Bronchial epithelial cell (primary cell): ENCODE measurements at regions not wholly inside any gene's neighbourhood (a gene's known extent, or its start where the extent isn't known, plus 50 kb on each side); places are given as distances from the start of the nearest gene placed in this dataset.

Experiments used
- DNase-seq: peaks from one replicate; pipeline ENCODE4 v3.0.0-alpha.2; 2010; ENCODE audit warnings: low read depth
- FAIRE-seq: peaks from 2 replicates; lab custom pipeline; 2011; peaks lifted over from hg19 to GRCh38; lab: Jason Lieb, UNC
- H3K27me3 ChIP-seq: 2 replicates; pipeline ENCODE4 v1.5.1; 2011; ENCODE audit warnings: low read length; ENCODE audit not compliant: control insufficient read depth, insufficient read depth
- H3K36me3 ChIP-seq: 2 replicates; pipeline ENCODE4 v1.5.1; 2011; ENCODE audit warnings: low read length; ENCODE audit not compliant: control insufficient read depth, insufficient read depth
- H3K4me3 ChIP-seq: 2 replicates; pipeline ENCODE4 v1.5.1; 2011; ENCODE audit warnings: mild to moderate bottlenecking, low read depth, low read length, control low read depth
- TF ChIP-seq, protein P1 (sequence below): IDR thresholded peaks from 2 replicates; pipeline ENCODE4 v1.5.1; 2011; ENCODE audit warnings: mild to moderate bottlenecking, moderate library complexity, low read length, control low read depth, inconsistent platforms; ENCODE audit not compliant: insufficient read depth, severe bottlenecking

DNA sequence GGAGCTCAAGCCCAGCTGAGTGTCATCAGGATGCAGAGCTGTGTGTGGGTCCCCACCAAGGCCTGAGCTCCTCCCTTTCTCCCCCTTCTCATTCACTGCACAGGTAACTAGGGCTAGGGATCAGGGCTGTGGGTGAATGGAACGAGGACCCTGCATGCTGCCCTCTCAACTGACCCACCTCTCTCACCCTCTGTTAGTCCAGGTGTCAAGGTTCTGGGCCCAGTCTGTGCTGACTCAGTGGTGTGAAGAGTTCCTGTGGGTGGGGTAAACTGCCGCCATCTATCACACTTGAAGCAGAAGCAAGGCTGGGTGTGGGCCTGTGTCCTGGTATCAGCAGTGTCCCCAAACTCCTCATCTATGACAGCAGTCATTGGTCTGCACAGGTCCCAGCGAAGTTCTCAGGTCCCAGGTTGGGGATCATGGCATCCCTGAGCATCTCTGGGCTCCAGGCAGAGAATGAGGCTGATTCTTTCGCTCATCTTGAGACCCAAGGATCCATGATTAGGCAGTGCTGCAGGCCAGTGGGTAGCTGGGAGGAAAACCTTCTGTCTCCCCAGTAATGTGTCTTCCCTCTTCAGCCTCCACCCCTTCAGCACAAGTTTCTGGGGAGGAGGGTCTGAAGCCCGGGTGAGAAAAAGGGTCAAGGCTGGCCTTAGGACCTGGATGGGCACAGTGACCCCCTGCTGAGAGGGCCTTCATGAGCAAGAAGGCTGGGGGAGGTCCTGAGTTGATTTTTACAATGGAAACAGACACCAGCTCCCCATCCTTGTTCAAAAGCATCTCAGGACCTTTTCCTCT, 109.8 kb downstream of the ZNF280B start:
- FAIRE-seq: no peak
- DNase-seq: no peak
- Histone ChIP-seq H3K36me3 (no peaks in the 10 kb centered on the region), H3K27me3 (peaks cover 4% of the 10 kb centered on the region), H3K4me3 (no peak overlapping the region)
- TF ChIP-seq, protein P1, sequence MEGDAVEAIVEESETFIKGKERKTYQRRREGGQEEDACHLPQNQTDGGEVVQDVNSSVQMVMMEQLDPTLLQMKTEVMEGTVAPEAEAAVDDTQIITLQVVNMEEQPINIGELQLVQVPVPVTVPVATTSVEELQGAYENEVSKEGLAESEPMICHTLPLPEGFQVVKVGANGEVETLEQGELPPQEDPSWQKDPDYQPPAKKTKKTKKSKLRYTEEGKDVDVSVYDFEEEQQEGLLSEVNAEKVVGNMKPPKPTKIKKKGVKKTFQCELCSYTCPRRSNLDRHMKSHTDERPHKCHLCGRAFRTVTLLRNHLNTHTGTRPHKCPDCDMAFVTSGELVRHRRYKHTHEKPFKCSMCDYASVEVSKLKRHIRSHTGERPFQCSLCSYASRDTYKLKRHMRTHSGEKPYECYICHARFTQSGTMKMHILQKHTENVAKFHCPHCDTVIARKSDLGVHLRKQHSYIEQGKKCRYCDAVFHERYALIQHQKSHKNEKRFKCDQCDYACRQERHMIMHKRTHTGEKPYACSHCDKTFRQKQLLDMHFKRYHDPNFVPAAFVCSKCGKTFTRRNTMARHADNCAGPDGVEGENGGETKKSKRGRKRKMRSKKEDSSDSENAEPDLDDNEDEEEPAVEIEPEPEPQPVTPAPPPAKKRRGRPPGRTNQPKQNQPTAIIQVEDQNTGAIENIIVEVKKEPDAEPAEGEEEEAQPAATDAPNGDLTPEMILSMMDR: no peak

DNA sequence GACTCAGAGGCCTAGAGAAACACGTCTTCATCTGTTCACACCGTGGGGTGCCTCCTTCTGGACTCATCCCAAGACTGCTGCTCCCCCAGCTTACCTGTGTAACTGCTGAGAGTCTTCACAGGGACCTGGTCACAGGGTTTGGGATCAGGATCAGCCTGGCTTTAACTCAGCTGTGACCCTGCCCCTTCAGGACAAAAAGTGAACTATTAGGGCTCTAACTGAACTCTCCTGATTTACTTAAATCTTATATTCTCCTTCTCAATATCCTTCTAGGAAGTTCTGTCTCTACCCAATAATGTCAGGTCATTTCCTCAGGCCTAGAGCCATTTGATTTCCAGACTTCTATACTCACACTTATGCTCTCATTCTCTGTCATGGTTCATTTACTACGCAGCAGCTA, 108.4 kb downstream of the ZNF280B start:
- TF ChIP-seq, protein P1: no peak
- Histone ChIP-seq H3K27me3 (peaks cover 4% of the 10 kb centered on the region), H3K36me3 (no peaks in the 10 kb centered on the region), H3K4me3 (no peak overlapping the region)
- FAIRE-seq (no peak), DNase-seq (no peak)

GRCh38 chr22:22400964-22401363, 107.6 kb downstream of the ZNF280B start:
- TF ChIP-seq, protein P1: no peak
- Histone ChIP-seq H3K36me3 (no peaks in the 10 kb centered on the region), H3K4me3 (no peak overlapping the region), H3K27me3 (peaks cover 3% of the 10 kb centered on the region)
- no peak for DNase-seq
- FAIRE-seq: no peak

- peak; percentile 85 for FAIRE-seq
These were observed 107.2 kb downstream of the ZNF280B start for GRCh38 chr22:22401381-22401780.

DNA sequence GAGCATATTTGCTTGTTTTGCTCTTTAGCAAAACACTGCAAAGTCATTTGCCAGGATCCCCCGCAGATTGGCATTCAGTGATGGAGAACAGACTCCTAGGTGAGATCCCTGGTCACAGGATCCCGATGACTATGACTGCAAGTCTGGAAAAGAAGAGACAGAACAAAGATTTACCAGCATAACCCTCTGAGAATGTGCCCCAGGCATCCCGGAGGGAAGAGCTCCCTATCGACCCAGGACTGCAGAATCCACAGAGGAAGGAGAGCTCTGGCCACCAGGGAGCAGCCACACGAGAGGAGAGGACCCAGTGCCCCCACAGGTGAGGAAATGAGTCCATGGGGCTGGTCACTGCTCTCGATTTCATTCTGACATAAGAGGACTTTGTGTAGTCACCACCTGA, 105.2 kb downstream of the ZNF280B start:
- TF ChIP-seq, protein P1: no peak
- FAIRE-seq (peak; percentile 92), DNase-seq (no peak)
- H3K4me3 ChIP-seq: no peak overlapping the region
- peaks cover 3% of the 10 kb centered on the region for H3K27me3 ChIP-seq
- H3K36me3 ChIP-seq: no peaks in the 10 kb centered on the region

More at GRCh38 chr22:22401381-22401780, 107.2 kb downstream of the ZNF280B start:
- TF ChIP-seq, protein P1: no peak
- H3K27me3 ChIP-seq: peaks cover 3% of the 10 kb centered on the region
- H3K4me3 ChIP-seq: no peak overlapping the region
- no peak for DNase-seq
- H3K36me3 ChIP-seq: no peaks in the 10 kb centered on the region
